ENCODE measurements at regions not wholly inside any gene's neighbourhood (a gene's known extent, or its start where the extent isn't known, plus 50 kb on each side); places are given as distances from the start of the nearest gene placed in this dataset.

DNA sequence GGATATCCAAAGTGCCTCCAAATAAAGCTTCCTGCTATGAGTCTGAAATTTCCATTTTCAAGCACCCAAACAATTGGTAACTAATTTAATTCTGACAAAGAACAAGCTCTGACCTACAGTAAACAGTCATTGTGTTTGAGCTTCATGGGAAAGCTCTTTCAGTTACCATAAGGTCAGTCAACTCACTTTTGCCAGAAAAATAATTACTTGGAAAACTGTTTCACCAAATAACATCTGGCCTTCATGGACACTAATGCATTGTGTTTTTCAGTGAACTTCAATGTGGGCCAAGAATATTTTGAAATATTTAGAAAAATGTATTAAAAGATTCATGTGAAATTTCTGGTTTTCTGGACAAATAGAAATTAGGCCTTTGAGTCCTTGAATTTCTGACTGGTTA lies 369.9 kb downstream of the GALR1 start:
- no peak overlapping the region for H3K9ac ChIP-seq (ENCODE audit: low read length)
- no peaks in the 10 kb centered on the region for H3K4me1 ChIP-seq (ENCODE audit: low read length)
- H3K27me3 ChIP-seq (ENCODE audit: low read depth, low read length): no peaks in the 10 kb centered on the region; the same call in 1 of the 2 replicates
- no peak overlapping the region for H3K4me3 ChIP-seq (ENCODE audit: low read length)
- no peak overlapping the region for H3K27ac ChIP-seq (ENCODE audit: low read length)
- TF ChIP-seq, protein P1, sequence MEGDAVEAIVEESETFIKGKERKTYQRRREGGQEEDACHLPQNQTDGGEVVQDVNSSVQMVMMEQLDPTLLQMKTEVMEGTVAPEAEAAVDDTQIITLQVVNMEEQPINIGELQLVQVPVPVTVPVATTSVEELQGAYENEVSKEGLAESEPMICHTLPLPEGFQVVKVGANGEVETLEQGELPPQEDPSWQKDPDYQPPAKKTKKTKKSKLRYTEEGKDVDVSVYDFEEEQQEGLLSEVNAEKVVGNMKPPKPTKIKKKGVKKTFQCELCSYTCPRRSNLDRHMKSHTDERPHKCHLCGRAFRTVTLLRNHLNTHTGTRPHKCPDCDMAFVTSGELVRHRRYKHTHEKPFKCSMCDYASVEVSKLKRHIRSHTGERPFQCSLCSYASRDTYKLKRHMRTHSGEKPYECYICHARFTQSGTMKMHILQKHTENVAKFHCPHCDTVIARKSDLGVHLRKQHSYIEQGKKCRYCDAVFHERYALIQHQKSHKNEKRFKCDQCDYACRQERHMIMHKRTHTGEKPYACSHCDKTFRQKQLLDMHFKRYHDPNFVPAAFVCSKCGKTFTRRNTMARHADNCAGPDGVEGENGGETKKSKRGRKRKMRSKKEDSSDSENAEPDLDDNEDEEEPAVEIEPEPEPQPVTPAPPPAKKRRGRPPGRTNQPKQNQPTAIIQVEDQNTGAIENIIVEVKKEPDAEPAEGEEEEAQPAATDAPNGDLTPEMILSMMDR (IDR thresholded peaks at IDR 0.05; ENCODE audit: low read depth, low read length): no peak
- TF ChIP-seq EZH2phosphoT487 (IDR thresholded peaks at IDR 0.05; ENCODE audit: low read depth): no peak
- no peaks in the 10 kb centered on the region for H3K36me3 ChIP-seq (replicated peaks; ENCODE audit: low read depth, low read length)
- H2AFZ ChIP-seq (ENCODE audit: low read depth, low read length): no peak overlapping the region
- no peak overlapping the region for H3K4me2 ChIP-seq (ENCODE audit: low read length)
- H3K9me3 ChIP-seq (ENCODE audit: insufficient read depth, low read length): no peaks in the 10 kb centered on the region
- H3K79me2 ChIP-seq (ENCODE audit: low read length): no peaks in the 10 kb centered on the region
- H4K20me1 ChIP-seq (ENCODE audit: insufficient read depth, low read length): no peaks in the 10 kb centered on the region

DNA sequence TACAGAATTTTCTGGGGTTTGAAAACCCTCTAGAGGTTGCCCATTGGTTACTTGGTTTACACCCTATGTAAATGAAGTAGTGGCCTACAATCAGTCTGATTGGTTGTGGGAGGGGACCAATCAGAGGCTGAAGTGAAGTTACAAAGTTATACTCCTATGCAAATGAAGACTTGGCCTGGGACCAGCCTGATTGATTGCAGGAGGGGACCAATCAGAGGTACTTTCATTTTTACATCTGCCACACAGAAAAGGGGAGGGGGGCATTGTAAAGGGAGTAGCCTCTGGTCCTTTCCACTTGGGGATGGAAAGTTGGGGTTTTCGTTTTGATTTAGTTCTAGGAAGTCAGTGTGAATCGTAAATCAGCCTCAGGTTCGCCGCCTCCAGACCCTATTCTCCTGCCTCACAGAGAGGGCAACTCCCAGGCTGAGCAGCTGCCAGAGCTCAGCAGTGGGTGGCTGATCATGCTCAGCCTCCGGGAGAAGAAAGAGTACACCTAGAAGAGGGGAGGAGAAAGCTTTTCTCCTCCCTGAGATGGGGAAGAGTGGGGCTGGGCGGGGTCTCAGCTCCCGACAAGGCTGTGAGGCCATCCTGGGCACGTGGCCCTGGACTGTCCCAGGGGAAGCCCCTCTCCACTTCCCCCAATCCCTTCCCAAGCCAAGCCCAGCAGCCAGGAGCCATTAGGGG lies 372.5 kb downstream of the GALR1 start:
- Histone ChIP-seq H4K20me1 (ENCODE audit: insufficient read depth, low read length) (no peaks in the 10 kb centered on the region), H3K79me2 (ENCODE audit: low read length) (no peaks in the 10 kb centered on the region), H3K4me2 (ENCODE audit: low read length) (no peak overlapping the region; the same call in 1 of the 2 replicates), H3K9me3 (ENCODE audit: insufficient read depth, low read length) (no peaks in the 10 kb centered on the region), H2AFZ (ENCODE audit: low read depth, low read length) (no peak overlapping the region), H3K4me1 (ENCODE audit: low read length) (no peaks in the 10 kb centered on the region), H3K4me3 (ENCODE audit: low read length) (no peak overlapping the region), H3K9ac (ENCODE audit: low read length) (no peak overlapping the region), H3K36me3 (replicated peaks; ENCODE audit: low read depth, low read length) (no peaks in the 10 kb centered on the region), H3K27ac (ENCODE audit: low read length) (no peak overlapping the region), H3K27me3 (ENCODE audit: low read depth, low read length) (no peaks in the 10 kb centered on the region; the same call in 1 of the 2 replicates)
- TF ChIP-seq, protein P1 (IDR thresholded peaks at IDR 0.05; ENCODE audit: low read depth, low read length): no peak
- TF ChIP-seq EZH2phosphoT487 (IDR thresholded peaks at IDR 0.05; ENCODE audit: low read depth): no peak

DNA sequence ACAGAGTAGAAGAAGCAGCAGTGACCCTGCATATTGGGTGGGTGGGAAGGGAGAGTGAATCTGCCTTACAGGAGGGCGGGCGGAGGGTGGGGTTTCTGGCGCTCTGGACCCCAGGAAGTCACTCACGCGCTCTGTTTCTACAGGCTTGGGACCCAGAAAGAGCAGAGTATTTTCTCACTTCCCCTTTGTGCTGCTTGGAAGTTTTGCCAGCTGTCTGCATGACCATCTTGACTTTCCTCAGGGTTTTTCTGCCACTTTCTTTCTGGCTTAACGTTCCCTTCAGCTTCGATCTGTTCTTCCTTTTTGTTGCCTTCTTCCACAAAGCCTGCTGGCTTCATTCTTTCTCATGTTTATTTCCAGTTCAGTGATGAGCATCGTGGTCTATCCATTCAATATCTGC lies 383.1 kb downstream of the GALR1 start:
- no peaks in the 10 kb centered on the region for H4K20me1 ChIP-seq (ENCODE audit: insufficient read depth, low read length)
- H3K79me2 ChIP-seq (ENCODE audit: low read length): no peaks in the 10 kb centered on the region
- no peak overlapping the region for H2AFZ ChIP-seq (ENCODE audit: low read depth, low read length)
- H3K9me3 ChIP-seq (ENCODE audit: insufficient read depth, low read length): no peaks in the 10 kb centered on the region
- H3K4me3 ChIP-seq (ENCODE audit: low read length): no peak overlapping the region
- peak overlapping the region; percentile 46 for H3K4me2 ChIP-seq (ENCODE audit: low read length)
- no peak overlapping the region for H3K27ac ChIP-seq (ENCODE audit: low read length)
- no peak overlapping the region for H3K9ac ChIP-seq (ENCODE audit: low read length)
- H3K27me3 ChIP-seq (ENCODE audit: low read depth, low read length): no peaks in the 10 kb centered on the region; the same call in 1 of the 2 replicates
- H3K4me1 ChIP-seq (ENCODE audit: low read length): peaks cover 8% of the 10 kb centered on the region
- TF ChIP-seq, protein P1 (IDR thresholded peaks at IDR 0.05; ENCODE audit: low read depth, low read length): no peak
- TF ChIP-seq EZH2phosphoT487 (IDR thresholded peaks at IDR 0.05; ENCODE audit: low read depth): no peak
- H3K36me3 ChIP-seq (replicated peaks; ENCODE audit: low read depth, low read length): no peaks in the 10 kb centered on the region

DNA sequence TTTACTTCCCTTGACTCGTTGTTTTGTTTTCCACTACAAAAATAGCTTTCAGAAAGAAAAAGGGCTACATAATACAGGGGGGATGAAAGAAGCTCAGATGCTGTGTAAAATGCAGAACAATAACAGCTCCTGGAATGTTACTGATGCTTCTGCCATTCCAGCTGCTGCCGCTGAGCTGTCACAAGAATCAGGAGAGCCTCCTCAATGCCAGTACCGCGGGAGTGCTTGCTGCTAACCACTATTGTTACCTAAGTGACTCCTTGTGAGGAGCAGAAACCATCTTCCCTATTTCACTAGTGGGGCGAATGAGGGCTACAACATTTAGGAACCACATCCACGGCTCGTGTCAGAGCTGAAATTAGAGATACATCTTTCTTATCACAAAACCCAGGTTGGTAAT lies 384.8 kb downstream of the GALR1 start:
- H3K27ac ChIP-seq (ENCODE audit: low read length): no peak overlapping the region
- H3K27me3 ChIP-seq (ENCODE audit: low read depth, low read length): no peaks in the 10 kb centered on the region; the same call in 1 of the 2 replicates
- no peaks in the 10 kb centered on the region for H3K79me2 ChIP-seq (ENCODE audit: low read length)
- TF ChIP-seq, protein P1 (IDR thresholded peaks at IDR 0.05; ENCODE audit: low read depth, low read length): no peak
- TF ChIP-seq EZH2phosphoT487 (IDR thresholded peaks at IDR 0.05; ENCODE audit: low read depth): no peak
- H3K9ac ChIP-seq (ENCODE audit: low read length): no peak overlapping the region
- no peak overlapping the region for H2AFZ ChIP-seq (ENCODE audit: low read depth, low read length)
- H3K36me3 ChIP-seq (replicated peaks; ENCODE audit: low read depth, low read length): no peaks in the 10 kb centered on the region
- H3K4me2 ChIP-seq (ENCODE audit: low read length): no peak overlapping the region
- no peaks in the 10 kb centered on the region for H3K9me3 ChIP-seq (ENCODE audit: insufficient read depth, low read length)
- H3K4me1 ChIP-seq (ENCODE audit: low read length): peaks cover 8% of the 10 kb centered on the region
- no peaks in the 10 kb centered on the region for H4K20me1 ChIP-seq (ENCODE audit: insufficient read depth, low read length)
- no peak overlapping the region for H3K4me3 ChIP-seq (ENCODE audit: low read length)
